ENCODE measurements at regions not wholly inside any gene's neighbourhood (a gene's known extent, or its start where the extent isn't known, plus 50 kb on each side); places are given as distances from the start of the nearest gene placed in this dataset.

DNA sequence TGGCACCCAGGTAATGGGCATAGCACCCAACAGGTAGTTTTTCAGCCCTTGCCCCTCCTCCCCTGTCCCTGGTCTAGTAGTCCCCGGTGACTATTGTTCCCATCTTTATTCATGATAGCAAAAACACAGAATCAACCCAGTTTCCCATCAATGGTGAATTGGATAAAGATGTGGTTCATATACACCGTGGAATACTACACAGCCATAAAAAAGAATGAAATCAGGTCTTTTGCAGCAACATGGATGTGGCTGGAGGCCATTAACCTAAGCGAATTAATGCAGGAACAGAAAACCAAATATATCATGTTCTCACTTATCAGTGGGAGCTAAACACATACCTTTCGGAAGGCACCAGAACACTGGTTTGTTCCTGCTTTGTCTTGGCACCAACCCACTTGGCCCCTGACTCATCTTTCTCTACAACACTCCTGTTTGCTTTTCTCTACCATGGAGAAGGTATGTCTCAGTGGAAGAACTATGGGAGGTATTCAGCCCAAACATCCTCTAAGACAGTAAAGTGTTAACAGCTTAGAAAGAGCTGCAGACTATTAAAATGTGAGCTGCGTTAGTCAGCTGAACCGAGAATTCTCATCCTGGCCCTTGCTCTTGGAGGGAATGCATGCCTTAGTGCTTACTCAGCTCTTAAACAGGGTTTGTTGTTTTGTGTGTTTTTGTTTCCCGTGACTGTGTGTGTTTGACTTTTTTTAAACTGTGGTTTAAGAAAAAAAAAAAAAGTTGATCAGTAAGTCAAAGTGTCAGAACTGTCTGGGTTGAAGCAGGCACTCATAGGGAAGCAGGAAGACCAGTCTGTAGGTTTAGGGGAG lies 203.0 kb downstream of the TOMM20 start:
- peak; percentile 99 for DNase-seq (ENCODE audit: low read depth)
- H3K27me3 ChIP-seq (ENCODE audit: control insufficient read depth, insufficient read depth, low read length): no peaks in the 10 kb centered on the region
- no peak overlapping the region for H3K4me3 ChIP-seq (ENCODE audit: low read depth, low read length)
- ChIA-PET POLR2A (interaction anchor here (0.6 to 0.7 kb wide), 5 partner anchors 25 to 314 kb away, joined by 3 to 7 read pairs (median 5); no protein-coding TSS in a partner anchor), CTCF (interaction anchor here (0.6 to 1.9 kb wide), 3 partner anchors 40 to 397 kb away, joined by 3 to 11 read pairs (median 3); no protein-coding TSS in a partner anchor)
- H3K36me3 ChIP-seq (ENCODE audit: control insufficient read depth, insufficient read depth, low read length): no peaks in the 10 kb centered on the region
- TF ChIP-seq, protein P1, sequence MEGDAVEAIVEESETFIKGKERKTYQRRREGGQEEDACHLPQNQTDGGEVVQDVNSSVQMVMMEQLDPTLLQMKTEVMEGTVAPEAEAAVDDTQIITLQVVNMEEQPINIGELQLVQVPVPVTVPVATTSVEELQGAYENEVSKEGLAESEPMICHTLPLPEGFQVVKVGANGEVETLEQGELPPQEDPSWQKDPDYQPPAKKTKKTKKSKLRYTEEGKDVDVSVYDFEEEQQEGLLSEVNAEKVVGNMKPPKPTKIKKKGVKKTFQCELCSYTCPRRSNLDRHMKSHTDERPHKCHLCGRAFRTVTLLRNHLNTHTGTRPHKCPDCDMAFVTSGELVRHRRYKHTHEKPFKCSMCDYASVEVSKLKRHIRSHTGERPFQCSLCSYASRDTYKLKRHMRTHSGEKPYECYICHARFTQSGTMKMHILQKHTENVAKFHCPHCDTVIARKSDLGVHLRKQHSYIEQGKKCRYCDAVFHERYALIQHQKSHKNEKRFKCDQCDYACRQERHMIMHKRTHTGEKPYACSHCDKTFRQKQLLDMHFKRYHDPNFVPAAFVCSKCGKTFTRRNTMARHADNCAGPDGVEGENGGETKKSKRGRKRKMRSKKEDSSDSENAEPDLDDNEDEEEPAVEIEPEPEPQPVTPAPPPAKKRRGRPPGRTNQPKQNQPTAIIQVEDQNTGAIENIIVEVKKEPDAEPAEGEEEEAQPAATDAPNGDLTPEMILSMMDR (IDR thresholded peaks at IDR 0.05; ENCODE audit: insufficient read depth, low read depth, low read length): no peak

DNA sequence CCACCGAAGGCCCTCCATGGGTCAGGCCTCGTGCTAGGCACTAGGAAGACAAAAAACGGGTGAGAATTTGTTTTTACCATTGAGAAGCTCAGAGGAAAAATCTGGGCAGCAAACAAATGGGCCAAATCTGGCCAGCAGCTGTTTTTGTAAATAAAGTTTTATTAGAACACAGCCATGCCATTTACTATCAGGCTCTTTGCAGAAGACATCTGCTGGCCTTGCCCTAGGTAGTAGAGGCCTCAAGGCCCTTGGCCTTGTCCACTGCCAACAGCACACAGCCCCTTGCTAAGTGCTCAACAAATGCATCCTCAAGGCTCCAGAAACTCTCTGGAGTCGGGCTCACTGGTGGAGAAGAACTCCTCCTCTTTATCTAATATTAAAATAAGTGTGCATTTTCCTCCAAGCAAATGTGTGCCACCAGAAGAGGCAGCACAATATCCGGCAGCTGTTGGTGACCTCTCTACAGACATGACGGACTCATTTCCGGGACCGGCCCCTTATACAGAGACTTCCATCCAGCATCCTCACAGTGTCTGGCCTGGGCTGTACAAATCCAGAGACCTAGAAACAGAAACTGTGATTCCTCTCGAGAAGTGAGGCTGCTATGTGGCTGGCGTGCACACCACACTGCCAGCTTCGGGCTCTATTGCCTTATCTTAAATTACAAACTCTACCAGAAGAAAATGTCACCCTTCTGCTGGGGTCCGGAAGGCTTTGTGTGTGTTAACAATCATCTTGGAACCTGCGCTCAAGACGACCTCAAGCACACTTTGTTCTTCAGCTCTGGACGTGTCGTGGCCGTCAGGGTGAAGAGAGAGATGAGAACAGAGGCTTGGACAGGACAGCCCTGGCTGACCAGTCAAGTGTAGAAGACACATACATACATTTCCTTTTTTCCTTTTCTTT lies 203.9 kb downstream of the TOMM20 start:
- POLR2A ChIA-PET: no interaction called here
- CTCF ChIA-PET: interaction anchor here (1.9 kb wide), 1 partner anchor 159 kb away, joined by 11 read pairs; no protein-coding TSS in a partner anchor
- Histone ChIP-seq H3K27me3 (ENCODE audit: control insufficient read depth, insufficient read depth, low read length) (no peaks in the 10 kb centered on the region), H3K36me3 (ENCODE audit: control insufficient read depth, insufficient read depth, low read length) (no peaks in the 10 kb centered on the region), H3K4me3 (ENCODE audit: low read depth, low read length) (no peak overlapping the region)
- DNase-seq (ENCODE audit: low read depth): no peak
- TF ChIP-seq, protein P1 (IDR thresholded peaks at IDR 0.05; ENCODE audit: insufficient read depth, low read depth, low read length): no peak

GRCh38 chr1:234923626-234924025 lies 205.0 kb downstream of the TOMM20 start:
- DNase-seq (ENCODE audit: low read depth): no peak
- TF ChIP-seq, protein P1 (IDR thresholded peaks at IDR 0.05; ENCODE audit: insufficient read depth, low read depth, low read length): no peak
- Histone ChIP-seq H3K4me3 (ENCODE audit: low read depth, low read length) (no peak overlapping the region), H3K27me3 (ENCODE audit: control insufficient read depth, insufficient read depth, low read length) (no peaks in the 10 kb centered on the region), H3K36me3 (ENCODE audit: control insufficient read depth, insufficient read depth, low read length) (no peaks in the 10 kb centered on the region)
- ChIA-PET CTCF (no interaction called here), POLR2A (no interaction called here)

DNA sequence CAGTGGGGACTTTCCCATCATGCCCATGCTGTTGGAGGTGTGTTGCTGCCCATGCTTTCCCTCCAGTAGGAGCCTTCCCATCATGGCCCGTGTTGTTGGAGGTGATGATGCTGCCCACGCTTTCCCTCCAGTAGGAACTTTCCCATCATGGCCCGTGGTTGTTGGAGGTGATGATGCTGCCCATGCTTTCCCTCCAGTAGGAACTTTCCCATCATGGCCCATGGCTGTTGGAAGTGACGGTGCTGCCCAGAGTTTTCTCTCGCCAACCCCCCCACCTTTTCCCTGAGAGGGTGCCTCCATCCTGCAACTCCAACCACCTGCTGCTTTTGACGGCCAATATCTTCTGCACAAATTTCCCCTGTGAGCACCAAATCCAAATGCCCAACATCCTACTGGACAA lies 205.7 kb downstream of the TOMM20 start:
- ChIA-PET CTCF (no interaction called here), POLR2A (no interaction called here)
- DNase-seq (ENCODE audit: low read depth): no peak
- Histone ChIP-seq H3K36me3 (ENCODE audit: control insufficient read depth, insufficient read depth, low read length) (no peaks in the 10 kb centered on the region), H3K27me3 (ENCODE audit: control insufficient read depth, insufficient read depth, low read length) (no peaks in the 10 kb centered on the region), H3K4me3 (ENCODE audit: low read depth, low read length) (no peak overlapping the region)
- TF ChIP-seq, protein P1 (IDR thresholded peaks at IDR 0.05; ENCODE audit: insufficient read depth, low read depth, low read length): no peak

Data from BJ (cell line).